Common myeloid progenitor, CD34-positive (primary cell): ENCODE measurements at regions not wholly inside any gene's neighbourhood (a gene's known extent, or its start where the extent isn't known, plus 50 kb on each side); places are given as distances from the start of the nearest gene placed in this dataset.

Source experiments
- CTCF ChIA-PET: fragments of 350-600 bp; sonication (Branson Sonifier 250); formaldehyde crosslinking; loops from one replicate; lab custom pipeline; 2021; ENCODE audit warnings: antibody characterized with exemption; lab: Charles Lee
- POLR2A ChIA-PET: fragments of 350-600 bp; sonication (Branson Sonifier 250); formaldehyde crosslinking; loops from one replicate; lab custom pipeline; 2021; ENCODE audit warnings: antibody characterized with exemption; lab: Charles Lee
- DNase-seq, 3 donors: peaks; one replicate each; pipeline versions ENCODE4 v3.0.0 to v3.0.0-alpha.2; 2013
- H3K27ac ChIP-seq, 2 experiments: 1 replicate in 1 of 2; 2 replicates in 1 of 2; pipeline ENCODE4 v1.7.0; 2013; ENCODE audit warnings: inconsistent platforms in 2 of 2, low read length in 2 of 2, mild to moderate bottlenecking in 2 of 2, low read depth in 1 of 2, moderate library complexity in 1 of 2; ENCODE audit not compliant: severe bottlenecking in 2 of 2, insufficient read depth in 1 of 2, poor library complexity in 1 of 2
- H3K27me3 ChIP-seq, 5 experiments: replicated peaks in 2 of 5; 1 replicate in 3 of 5; 2 replicates in 2 of 5; pipeline versions ENCODE4 v1.6.1 to v1.7.0; 2013; ENCODE audit warnings: low read length in 4 of 5, mild to moderate bottlenecking in 2 of 5, moderate library complexity in 2 of 5, inconsistent platforms in 1 of 5; ENCODE audit not compliant: insufficient read depth in 5 of 5, control insufficient read depth in 4 of 5
- H3K36me3 ChIP-seq, 4 experiments: 1 replicate in 2 of 4; 2 replicates in 2 of 4; pipeline versions ENCODE4 v1.6.1 to v1.7.0; 2013; ENCODE audit warnings: low read length in 3 of 4, control low read depth in 1 of 4, mild to moderate bottlenecking in 1 of 4; ENCODE audit not compliant: control insufficient read depth in 4 of 4, insufficient read depth in 4 of 4
- H3K4me1 ChIP-seq, 4 experiments: 1 replicate in 3 of 4; 2 replicates in 1 of 4; pipeline versions ENCODE4 v1.6.1 to v1.7.1; 2013; ENCODE audit warnings: low read length in 3 of 4, mild to moderate bottlenecking in 3 of 4, control low read depth in 1 of 4, inconsistent platforms in 1 of 4, moderate library complexity in 1 of 4; ENCODE audit not compliant: control insufficient read depth in 4 of 4, insufficient read depth in 4 of 4; ENCODE audit errors: control extremely low read depth in 1 of 4
- H3K4me3 ChIP-seq, 7 experiments: 1 replicate in 4 of 7; 2 replicates in 3 of 7; pipeline versions ENCODE4 v1.5.1 to v1.7.0; 2013; ENCODE audit warnings: mild to moderate bottlenecking in 7 of 7, low read length in 6 of 7, moderate library complexity in 6 of 7, inconsistent platforms in 2 of 7, low read depth in 2 of 7, control low read depth in 1 of 7; ENCODE audit not compliant: insufficient read depth in 4 of 7, control insufficient read depth in 1 of 7; ENCODE audit errors: extremely low read depth in 1 of 7
- H3K9me3 ChIP-seq, 5 experiments: 1 replicate in 4 of 5; 2 replicates in 1 of 5; pipeline versions ENCODE4 v1.6.1 to v1.7.1; 2013; ENCODE audit warnings: low read length in 4 of 5, mild to moderate bottlenecking in 2 of 5, inconsistent platforms in 1 of 5, low read depth in 1 of 5, moderate library complexity in 1 of 5; ENCODE audit not compliant: control insufficient read depth in 4 of 5, insufficient read depth in 2 of 5; ENCODE audit errors: control extremely low read depth in 1 of 5
- WGBS: methylation state at CpG from one replicate; pipeline ENCODE4 v1.1.5; 2013; ENCODE audit not compliant: insufficient coverage; 5-methylcytosine and 5-hydroxymethylcytosine counted together

- no peaks in the 10 kb centered on the region for H3K36me3 ChIP-seq
- H3K9me3 ChIP-seq: peaks cover 0 to 13% (median 4%) of the 10 kb centered on the region in 5 experiments
- H3K27ac ChIP-seq: no peak overlapping the region
- peak in 2 of 3 donors; percentile 31 to 41 for DNase-seq
- 0% methylated on average over 1 of the region's 3 CpGs for WGBS
- H3K27me3 ChIP-seq: no peaks in the 10 kb centered on the region
- peaks cover 0 to 30% (median 1%) of the 10 kb centered on the region in 4 experiments for H3K4me1 ChIP-seq
- ChIA-PET POLR2A (no interaction called here), CTCF (interaction anchor here (1.5 to 1.7 kb wide), 2 partner anchors 40 to 264 kb away, joined by 3 read pairs; no protein-coding TSS in a partner anchor)
- H3K4me3 ChIP-seq: no peak overlapping the region
Observed at GRCh38 chr6:6841571-6841970, 253.1 kb downstream of the LY86 start.

GRCh38 chr6:6842291-6842690 lies 253.8 kb downstream of the LY86 start:
- peaks cover 0 to 14% (median 4%) of the 10 kb centered on the region in 5 experiments for H3K9me3 ChIP-seq
- 100% methylated on average over 2 of the region's 5 CpGs for WGBS
- peaks cover 0 to 28% (median 1%) of the 10 kb centered on the region in 4 experiments for H3K4me1 ChIP-seq
- no peak overlapping the region for H3K27ac ChIP-seq
- H3K4me3 ChIP-seq: no peak overlapping the region
- no peak for DNase-seq
- ChIA-PET POLR2A (no interaction called here), CTCF (interaction anchor here (1.7 kb wide), 1 partner anchor 264 kb away, joined by 3 read pairs; no protein-coding TSS in a partner anchor)
- H3K27me3 ChIP-seq: no peaks in the 10 kb centered on the region
- no peaks in the 10 kb centered on the region for H3K36me3 ChIP-seq

DNA sequence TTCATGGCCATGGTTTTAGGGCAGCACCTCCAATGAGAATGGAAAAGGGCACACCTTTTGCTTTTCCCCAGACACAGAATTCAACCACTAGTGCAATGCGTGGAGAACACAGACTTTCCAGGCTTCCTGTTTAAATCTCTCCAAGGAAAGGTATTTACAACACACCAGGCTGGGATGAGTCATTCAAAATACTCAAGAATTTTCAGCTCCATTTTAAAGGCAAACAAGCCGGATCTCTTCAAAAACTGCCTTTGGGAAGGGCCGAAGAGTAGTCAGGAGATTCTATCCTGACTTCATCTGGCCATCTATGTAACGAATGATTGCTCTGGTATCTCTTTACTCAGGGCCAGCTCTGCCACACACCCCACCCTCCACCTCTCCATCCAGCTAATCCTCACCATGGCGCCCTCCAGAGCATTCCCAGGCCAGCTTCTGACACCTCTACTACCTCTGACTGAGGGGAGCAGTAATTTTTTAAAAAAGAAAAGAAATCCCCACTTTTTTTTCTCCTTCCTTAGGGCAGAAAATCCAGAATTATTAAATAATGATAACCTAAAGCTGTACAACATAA lies 254.6 kb downstream of the LY86 start:
- Histone ChIP-seq H3K4me1 (peaks cover 0 to 28% (median 1%) of the 10 kb centered on the region in 4 experiments), H3K27ac (no peak overlapping the region), H3K27me3 (no peaks in the 10 kb centered on the region), H3K36me3 (no peaks in the 10 kb centered on the region), H3K9me3 (peaks cover 0 to 14% (median 4%) of the 10 kb centered on the region in 5 experiments), H3K4me3 (no peak overlapping the region)
- WGBS: 96% methylated on average over 4 of the region's 5 CpGs
- CTCF ChIA-PET: interaction anchor here (1.0 kb wide), 1 partner anchor 262 kb away, joined by 3 read pairs; no protein-coding TSS in a partner anchor
- DNase-seq: no peak
- POLR2A ChIA-PET: no interaction called here

GRCh38 chr6:6843777-6844176 lies 255.3 kb downstream of the LY86 start:
- CTCF ChIA-PET: interaction anchor here (0.8 kb wide), 1 partner anchor 36 kb away, joined by 3 read pairs; no protein-coding TSS in a partner anchor

DNA sequence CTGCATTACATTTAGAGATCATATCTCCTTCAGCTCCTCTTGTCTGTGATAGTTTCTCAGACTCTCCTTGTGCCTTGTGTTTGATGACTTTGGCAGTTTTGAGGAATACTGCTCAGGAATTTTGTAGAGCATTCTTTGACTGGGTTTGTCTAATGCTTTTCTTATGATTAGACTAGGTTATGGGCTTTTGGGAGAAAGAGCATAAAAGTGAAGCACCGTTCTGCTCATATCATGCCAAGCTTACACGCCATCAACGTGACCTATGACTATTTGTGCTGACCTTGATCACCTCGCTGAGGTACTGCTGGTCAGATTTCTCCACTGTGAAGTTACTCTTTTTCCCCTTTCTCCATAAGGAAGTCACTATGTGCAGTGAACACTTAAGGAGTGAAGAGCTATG lies 256.0 kb downstream of the LY86 start:
- DNase-seq: no peak
- Histone ChIP-seq H3K36me3 (no peaks in the 10 kb centered on the region), H3K4me3 (no peak overlapping the region), H3K27me3 (no peaks in the 10 kb centered on the region), H3K27ac (no peak overlapping the region), H3K9me3 (peaks cover 0 to 14% (median 4%) of the 10 kb centered on the region in 5 experiments), H3K4me1 (peaks cover 0 to 26% (median 1%) of the 10 kb centered on the region in 4 experiments)
- CTCF ChIA-PET: interaction anchor here (0.8 kb wide), 1 partner anchor 37 kb away, joined by 3 read pairs; no protein-coding TSS in a partner anchor
- POLR2A ChIA-PET: no interaction called here
- WGBS: 96% methylated on average over 4 of the region's 4 CpGs

More at GRCh38 chr6:6843777-6844176, 255.3 kb downstream of the LY86 start:
- H3K27ac ChIP-seq: no peak overlapping the region
- POLR2A ChIA-PET: no interaction called here
- 100% methylated on average over 1 of the region's 1 CpG for WGBS
- H3K27me3 ChIP-seq: no peaks in the 10 kb centered on the region
- H3K36me3 ChIP-seq: no peaks in the 10 kb centered on the region
- peaks cover 0 to 14% (median 4%) of the 10 kb centered on the region in 5 experiments for H3K9me3 ChIP-seq
- no peak for DNase-seq
- H3K4me3 ChIP-seq: no peak overlapping the region
- H3K4me1 ChIP-seq: peaks cover 0 to 28% (median 1%) of the 10 kb centered on the region in 4 experiments

- ChIA-PET CTCF (interaction anchor here (0.8 kb wide), 1 partner anchor 36 kb away, joined by 3 read pairs; no protein-coding TSS in a partner anchor), POLR2A (no interaction called here)
- DNase-seq: no peak
- Histone ChIP-seq H3K9me3 (peaks cover 0 to 14% (median 4%) of the 10 kb centered on the region in 5 experiments), H3K36me3 (no peaks in the 10 kb centered on the region), H3K4me1 (peaks cover 0 to 21% (median 1%) of the 10 kb centered on the region in 4 experiments), H3K27me3 (no peaks in the 10 kb centered on the region), H3K27ac (no peak overlapping the region), H3K4me3 (no peak overlapping the region)
- 80% methylated on average over 1 of the region's 3 CpGs for WGBS
Observed at GRCh38 chr6:6845603-6846002, 257.1 kb downstream of the LY86 start.

DNA sequence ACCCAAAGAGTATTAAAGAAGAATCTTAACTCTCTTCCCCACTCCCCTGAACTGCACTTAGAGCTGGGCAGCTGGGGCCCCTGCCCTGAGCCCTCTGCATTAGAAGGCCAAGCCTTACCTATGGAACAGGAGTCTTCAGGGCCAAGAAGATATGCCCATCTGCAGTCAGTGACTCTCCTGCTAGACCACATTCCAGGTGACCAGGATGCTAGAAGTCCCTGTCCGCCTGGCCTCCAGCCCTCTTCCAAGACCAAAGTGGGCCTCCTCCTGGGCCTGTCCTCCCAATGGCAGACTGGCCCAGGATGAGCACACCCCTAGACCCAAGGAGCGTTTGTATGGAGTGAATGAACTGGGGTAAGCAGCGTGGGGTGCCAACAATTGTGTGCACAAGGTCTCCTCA lies 259.1 kb downstream of the LY86 start:
- no peak overlapping the region for H3K4me3 ChIP-seq
- 100% methylated on average over 3 of the region's 3 CpGs for WGBS
- ChIA-PET POLR2A (no interaction called here), CTCF (no interaction called here)
- DNase-seq: no peak
- H3K36me3 ChIP-seq: no peaks in the 10 kb centered on the region
- H3K27ac ChIP-seq: no peak overlapping the region
- no peaks in the 10 kb centered on the region for H3K27me3 ChIP-seq
- peaks cover 0 to 11% (median 0%) of the 10 kb centered on the region in 4 experiments for H3K4me1 ChIP-seq
- peaks cover 0 to 14% (median 4%) of the 10 kb centered on the region in 5 experiments for H3K9me3 ChIP-seq
